GM06990 (cell line): ENCODE measurements at regions not wholly inside any gene's neighbourhood (a gene's known extent, or its start where the extent isn't known, plus 50 kb on each side); places are given as distances from the start of the nearest gene placed in this dataset.

Experiments
- DNase-seq: peaks from one replicate; pipeline ENCODE4 v3.0.0-alpha.2; 2011; ENCODE audit not compliant: insufficient read length; ENCODE audit errors: extremely low read depth
- H3K27me3 ChIP-seq: replicated peaks from 2 replicates; pipeline ENCODE4 v1.6.0; 2011; ENCODE audit warnings: low read length; ENCODE audit not compliant: control insufficient read depth, insufficient read depth
- H3K36me3 ChIP-seq: 2 replicates; pipeline ENCODE4 v1.5.1; 2011; ENCODE audit warnings: low read length; ENCODE audit not compliant: control insufficient read depth, insufficient read depth
- H3K4me3 ChIP-seq: replicated peaks from 2 replicates; pipeline ENCODE4 v1.5.1; 2011; ENCODE audit warnings: low read depth, mild to moderate bottlenecking, control low read depth, low read length
- CTCF ChIP-seq: IDR thresholded peaks from 2 replicates; pipeline ENCODE4 v1.5.1; 2011; ENCODE audit warnings: low read length, control low read depth, mild to moderate bottlenecking, inconsistent platforms; ENCODE audit not compliant: insufficient read depth, poor library complexity, severe bottlenecking

GRCh38 chr16:9509663-9510062 is 418.2 kb downstream of the HAPSTR1 start:
- DNase-seq, result no peak
- TF ChIP-seq CTCF, result no peak
- Histone ChIP-seq H3K36me3 (no peaks in the 10 kb centered on the region), H3K4me3 (no peak overlapping the region), H3K27me3 (no peaks in the 10 kb centered on the region)

GRCh38 chr16:9511389-9511788 is 419.9 kb downstream of the HAPSTR1 start:
- TF ChIP-seq CTCF, result no peak
- no peak overlapping the region for H3K4me3 ChIP-seq
- no peaks in the 10 kb centered on the region for H3K27me3 ChIP-seq
- no peaks in the 10 kb centered on the region for H3K36me3 ChIP-seq
- DNase-seq, result no peak

GRCh38 chr16:9516444-9516843 is 425.0 kb downstream of the HAPSTR1 start:
- no peak for TF ChIP-seq CTCF
- Histone ChIP-seq H3K36me3 (no peaks in the 10 kb centered on the region), H3K4me3 (no peak overlapping the region), H3K27me3 (no peaks in the 10 kb centered on the region)
- DNase-seq, result no peak

- Histone ChIP-seq H3K4me3 (no peak overlapping the region), H3K36me3 (no peaks in the 10 kb centered on the region), H3K27me3 (no peaks in the 10 kb centered on the region)
- no peak for TF ChIP-seq CTCF
- no peak for DNase-seq
These were observed 426.6 kb downstream of the HAPSTR1 start for GRCh38 chr16:9518051-9518450.

DNA sequence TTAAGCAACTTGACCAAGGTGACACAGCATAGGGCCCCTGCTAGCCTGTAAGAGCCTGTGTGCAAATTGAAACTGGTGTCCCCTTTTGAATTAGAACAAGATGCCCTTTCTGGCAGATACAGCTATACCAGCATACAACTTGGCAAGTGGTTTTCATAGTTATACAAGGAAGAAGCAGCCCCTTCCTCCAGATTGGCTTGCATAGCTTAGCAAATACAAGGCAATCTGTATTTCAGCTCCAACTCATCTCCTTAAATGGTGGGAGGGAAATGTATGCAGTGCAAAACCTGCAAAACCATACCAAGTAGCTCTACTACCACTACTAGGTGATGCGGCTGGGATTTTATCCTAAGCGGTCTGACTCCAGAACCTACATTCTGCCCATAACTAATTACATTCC is 427.1 kb downstream of the HAPSTR1 start:
- TF ChIP-seq CTCF, result no peak
- no peak for DNase-seq
- no peaks in the 10 kb centered on the region for H3K36me3 ChIP-seq
- no peaks in the 10 kb centered on the region for H3K27me3 ChIP-seq
- H3K4me3 ChIP-seq, result no peak overlapping the region

GRCh38 chr16:9521749-9522370 is 430.4 kb downstream of the HAPSTR1 start:
- no peak for TF ChIP-seq CTCF
- Histone ChIP-seq H3K36me3 (no peaks in the 10 kb centered on the region), H3K4me3 (no peak overlapping the region), H3K27me3 (no peaks in the 10 kb centered on the region)
- no peak for DNase-seq
